ENCODE measurements at regions not wholly inside any gene's neighbourhood (a gene's known extent, or its start where the extent isn't known, plus 50 kb on each side); places are given as distances from the start of the nearest gene placed in this dataset.

- no peak overlapping the region for H2BK5ac ChIP-seq (ENCODE audit: low read depth, low read length)
- no peak overlapping the region for H3K56ac ChIP-seq (replicated peaks; ENCODE audit: insufficient read length, low read depth, low read length)
- no peaks in the 10 kb centered on the region for H3K36me3 ChIP-seq (ENCODE audit: control insufficient read depth in 2 of 4, insufficient read depth in 4 of 4, low read length in 3 of 4)
- H3K4me2 ChIP-seq (ENCODE audit: insufficient read depth in 1 of 2, low read depth in 2 of 2, low read length in 2 of 2) = no peak overlapping the region
- H3K23me2 ChIP-seq (ENCODE audit: low read depth, low read length) = no peaks in the 10 kb centered on the region
- no peak overlapping the region for H3K4ac ChIP-seq (replicated peaks; ENCODE audit: insufficient read length, low read depth, low read length)
- H3K27ac ChIP-seq (ENCODE audit: low read depth, low read length) = no peak overlapping the region
- H4K91ac ChIP-seq (replicated peaks; ENCODE audit: insufficient read length, low read length) = no peak overlapping the region
- DNase-seq (ENCODE audit: low read depth in 1 of 2, low spot score in 2 of 2) = no peak
- no peak overlapping the region for H4K8ac ChIP-seq (ENCODE audit: extremely low read depth, insufficient read depth, low read length)
- H3K9ac ChIP-seq (replicated peaks in 1 of 4; ENCODE audit: extremely low read depth in 1 of 4, low read depth in 3 of 4, low read length in 3 of 4) = no peak overlapping the region
- no peak overlapping the region for H2BK120ac ChIP-seq (replicated peaks; ENCODE audit: low read depth, low read length)
- no peak overlapping the region for H2AFZ ChIP-seq (ENCODE audit: low read length)
- H3K18ac ChIP-seq (ENCODE audit: extremely low read depth, low read length) = no peak overlapping the region
- H3K4me3 ChIP-seq (ENCODE audit: extremely low read depth in 1 of 4, insufficient read depth in 2 of 4, low read depth in 3 of 4, low read length in 4 of 4) = no peak overlapping the region
- no peak overlapping the region for H3K14ac ChIP-seq (ENCODE audit: insufficient read length)
- 89% methylated on average over 5 of the region's 5 CpGs; no CpG with 5 or more reads in 1 of the 2 experiments for WGBS, 2 experiments (ENCODE audit: extremely low coverage in 1 of 2, insufficient coverage in 1 of 2, insufficient read length in 1 of 2, insufficient replicate concordance in 2 of 2, low coverage in 1 of 2, low lambda C conversion rate in 2 of 2, missing lambda C conversion rate in 1 of 2)
- no peaks in the 10 kb centered on the region for H4K20me1 ChIP-seq (replicated peaks in 1 of 2; ENCODE audit: control insufficient read depth in 1 of 2, insufficient read depth in 2 of 2, low read length in 2 of 2)
- no peak overlapping the region for H4K5ac ChIP-seq (ENCODE audit: insufficient read length, low read depth, low read length)
- H3K79me1 ChIP-seq (ENCODE audit: low read depth, low read length) = no peaks in the 10 kb centered on the region
- H3K27me3 ChIP-seq (replicated peaks in 1 of 4; ENCODE audit: control insufficient read depth in 3 of 4, extremely low read depth in 1 of 4, insufficient read depth in 3 of 4, low read length in 3 of 4) = no peaks in the 10 kb centered on the region
- H3K9me3 ChIP-seq (ENCODE audit: insufficient read depth in 2 of 2, low read depth in 1 of 2, low read length in 1 of 2) = no peaks in the 10 kb centered on the region
- no peak overlapping the region for H2BK15ac ChIP-seq (ENCODE audit: low read length)
- no peak overlapping the region for H3K23ac ChIP-seq (ENCODE audit: insufficient read length)
- no peak overlapping the region for H2BK20ac ChIP-seq (ENCODE audit: low read length)
- ChIA-PET POLR2A (ENCODE audit: partially characterized antibody) (no interaction called here), CTCF (ENCODE audit: partially characterized antibody) (interaction anchor here (1.4 to 1.7 kb wide), 4 partner anchors 10 to 180 kb away, joined by 3 to 6 read pairs (median 4); no protein-coding TSS in a partner anchor)
- no peaks in the 10 kb centered on the region for H3K79me2 ChIP-seq (ENCODE audit: control insufficient read depth in 1 of 2, insufficient read depth in 2 of 2, low read length in 2 of 2)
- no peak for FAIRE-seq
- H2AK5ac ChIP-seq (ENCODE audit: low read depth, low read length) = no peak overlapping the region
- TF ChIP-seq SIX5 (IDR thresholded peaks at IDR 0.05; ENCODE audit: low read depth, low read length) (no peak), POU5F1 (IDR thresholded peaks at IDR 0.05; ENCODE audit: low read depth, low read length) (no peak), MAX (IDR thresholded peaks at IDR 0.05) (no peak), BACH1 (IDR thresholded peaks at IDR 0.05; ENCODE audit: low read length) (no peak), ATF2 (IDR thresholded peaks at IDR 0.05; ENCODE audit: low read length) (no peak), SUZ12 (IDR thresholded peaks at IDR 0.05; ENCODE audit: low read length) (no peak), HDAC2 (IDR thresholded peaks at IDR 0.05; ENCODE audit: borderline replicate concordance in 1 of 2, low read depth in 2 of 2, low read length in 2 of 2) (no peak), E2F6 (IDR thresholded peaks at IDR 0.05) (no peak), CHD2 (IDR thresholded peaks at IDR 0.05; ENCODE audit: low read length) (no peak), TBP (IDR thresholded peaks at IDR 0.05; ENCODE audit: low read depth, low read length) (no peak), BCL11A (IDR thresholded peaks at IDR 0.05; ENCODE audit: low read depth in 2 of 2, low read length in 2 of 2) (no peak), TAF7 (optimal IDR thresholded peaks at IDR 0.05; ENCODE audit: borderline replicate concordance, low read depth, low read length) (no peak)
- H3K4me1 ChIP-seq (replicated peaks in 1 of 4; ENCODE audit: control insufficient read depth in 3 of 4, insufficient read depth in 4 of 4, low read length in 3 of 4) = no peaks in the 10 kb centered on the region
- no peak overlapping the region for H2BK12ac ChIP-seq (ENCODE audit: low read depth, low read length)
Measured at GRCh38 chr2:59756150-59756549, 797.3 kb downstream of the BCL11A start.
